GM19455 (cell line): ENCODE measurements at regions not wholly inside any gene's neighbourhood (a gene's known extent, or its start where the extent isn't known, plus 50 kb on each side); places are given as distances from the start of the nearest gene placed in this dataset.

Experiments used
- ATAC-seq: cut with Tn5 transposase; IDR thresholded peaks from one replicate; pipeline ENCODE4 v1.9.1; 2021; ENCODE audit not compliant: unreplicated experiment

- ATAC-seq, result no peak
Measured at GRCh38 chr14:98458702-98459101, 813.3 kb downstream of the BCL11B start.

GRCh38 chr14:98462908-98463307 is 809.1 kb downstream of the BCL11B start:
- ATAC-seq, result no peak

- no peak for ATAC-seq
Measured at GRCh38 chr14:98466807-98467206, 805.2 kb downstream of the BCL11B start.

GRCh38 chr14:98470663-98471062 is 801.3 kb downstream of the BCL11B start:
- ATAC-seq, result no peak

GRCh38 chr14:98474900-98475299 is 797.1 kb downstream of the BCL11B start:
- no peak for ATAC-seq

- no peak for ATAC-seq
Measured at GRCh38 chr14:98477935-98478334, 794.1 kb downstream of the BCL11B start.

GRCh38 chr14:98489115-98489514 is 782.9 kb downstream of the BCL11B start:
- no peak for ATAC-seq

GRCh38 chr14:98494582-98494981 is 777.4 kb downstream of the BCL11B start:
- no peak for ATAC-seq

- no peak for ATAC-seq
Measured at GRCh38 chr14:98498019-98498885, 773.7 kb downstream of the BCL11B start.

- no peak for ATAC-seq
Measured at GRCh38 chr14:98501335-98501734, 770.7 kb downstream of the BCL11B start.

GRCh38 chr14:98501836-98502235 is 770.2 kb downstream of the BCL11B start:
- ATAC-seq, result no peak

- no peak for ATAC-seq
Measured at GRCh38 chr14:98503086-98503815, 768.7 kb downstream of the BCL11B start.

- ATAC-seq, result no peak
Measured at GRCh38 chr14:98507264-98507663, 764.7 kb downstream of the BCL11B start.

GRCh38 chr14:98510392-98510791 is 761.6 kb downstream of the BCL11B start:
- no peak for ATAC-seq

- ATAC-seq, result no peak
Measured at GRCh38 chr14:98512501-98513251, 759.3 kb downstream of the BCL11B start.

- no peak for ATAC-seq
Measured at GRCh38 chr14:98513558-98513957, 758.4 kb downstream of the BCL11B start.

- ATAC-seq, result no peak
Measured at GRCh38 chr14:98514016-98514415, 758.0 kb downstream of the BCL11B start.

GRCh38 chr14:98536256-98536655 is 735.7 kb downstream of the BCL11B start:
- no peak for ATAC-seq

- ATAC-seq, result no peak
Measured at GRCh38 chr14:98542316-98542715, 729.7 kb downstream of the BCL11B start.

- no peak for ATAC-seq
Measured at GRCh38 chr14:98543074-98543473, 728.9 kb downstream of the BCL11B start.

GRCh38 chr14:98544174-98544573 is 727.8 kb downstream of the BCL11B start:
- no peak for ATAC-seq

- ATAC-seq, result no peak
Measured at GRCh38 chr14:98545181-98545580, 726.8 kb downstream of the BCL11B start.
